CMK (cell line): ENCODE measurements at regions not wholly inside any gene's neighbourhood (a gene's known extent, or its start where the extent isn't known, plus 50 kb on each side); places are given as distances from the start of the nearest gene placed in this dataset.
"Not testable (repeated sequence)": the region's sequence is repeated elsewhere in the genome, so short reads cannot be mapped to it uniquely, and the experiment has no call there.

Experiments used
- DNase-seq: peaks from one replicate; pipeline ENCODE4 v3.0.0-alpha.2; 2010; ENCODE audit warnings: low read depth

DNA sequence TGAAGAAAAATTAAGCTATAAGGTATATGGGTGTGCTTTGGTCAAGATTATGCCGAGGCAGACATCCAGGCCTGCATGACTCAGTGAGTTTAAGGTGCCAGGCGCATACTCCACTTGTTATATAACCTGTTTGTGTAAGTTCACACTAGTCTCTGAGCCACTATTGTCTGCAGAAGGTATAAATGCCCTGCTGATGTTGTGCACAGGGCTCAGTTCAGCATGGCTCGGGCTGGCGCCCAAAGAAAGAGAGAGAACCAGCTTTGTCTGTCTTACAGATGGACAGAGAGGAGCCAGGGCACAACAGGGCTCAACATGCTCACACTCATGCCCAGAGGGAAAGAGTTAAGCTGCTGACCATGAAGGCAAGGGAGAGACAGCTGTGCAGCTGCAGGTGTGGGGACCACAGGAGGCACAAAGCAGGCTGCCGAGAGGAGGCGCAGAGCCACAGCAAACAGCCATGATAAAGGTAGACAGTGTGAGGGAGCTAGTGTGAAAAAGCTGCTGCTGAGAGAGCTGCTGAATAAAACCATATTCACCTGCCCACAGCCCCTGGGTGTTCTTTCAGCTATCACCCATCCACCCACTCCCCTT is 1587.6 kb upstream of the C9orf72 start:
- no peak for DNase-seq

DNA sequence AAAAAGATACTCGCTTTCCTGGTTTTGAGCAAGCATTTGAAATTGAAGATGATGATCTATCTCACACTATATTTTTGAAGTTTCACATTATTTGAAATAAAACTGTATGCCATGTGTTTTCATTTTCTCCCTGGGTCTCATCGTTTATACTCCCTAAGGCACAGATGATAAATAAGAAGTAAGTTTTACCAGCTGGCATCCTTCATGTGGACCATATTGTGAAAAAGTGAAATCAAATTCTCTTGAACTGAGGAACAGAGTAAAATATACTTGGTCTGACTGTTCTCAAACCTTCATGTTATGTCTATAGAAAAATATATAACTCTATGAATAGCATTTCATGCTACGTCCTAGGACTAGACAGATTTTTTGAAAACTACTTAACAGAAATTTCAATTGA is 1600.9 kb upstream of the C9orf72 start:
- DNase-seq, result no peak

DNA sequence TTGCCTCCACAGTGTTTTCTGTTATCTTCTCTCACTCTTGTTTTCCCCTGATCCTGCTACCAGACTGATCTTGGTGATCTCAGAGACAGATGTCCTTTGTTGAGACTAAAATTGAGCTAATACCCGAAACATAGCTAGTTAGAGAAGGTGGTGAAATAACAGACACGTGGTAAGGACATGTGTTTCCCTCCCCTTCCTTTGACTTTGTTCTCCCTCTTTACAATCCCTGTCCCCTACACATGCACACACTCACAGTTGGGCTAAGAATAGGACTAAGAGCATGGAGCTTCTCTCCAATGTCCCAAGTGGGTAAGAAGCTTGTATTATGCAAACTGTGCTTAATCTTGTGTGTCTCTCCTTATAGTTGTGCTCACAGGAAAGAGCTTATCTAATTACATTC is 1603.0 kb upstream of the C9orf72 start:
- DNase-seq, result no peak

DNA sequence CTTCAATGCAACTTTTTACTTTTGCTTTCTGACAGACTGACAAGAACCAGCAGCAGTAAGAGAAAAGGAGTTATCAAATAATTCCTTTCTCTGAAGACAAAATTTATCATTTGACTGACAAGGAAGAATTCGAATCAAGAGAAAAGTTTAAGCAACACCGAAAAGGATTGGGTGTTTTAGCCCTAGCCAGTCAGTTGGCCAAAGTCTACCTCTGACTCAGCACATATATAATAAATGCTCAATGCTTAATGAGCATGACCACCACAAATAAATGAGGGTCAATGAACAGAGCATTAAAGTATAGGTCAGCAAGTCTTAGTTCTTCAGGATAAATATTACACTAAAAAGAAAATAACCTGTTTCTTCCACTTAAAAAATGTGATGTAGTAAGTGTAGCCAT is 1603.5 kb upstream of the C9orf72 start:
- no peak for DNase-seq

GRCh38 chr9:29183971-29184370 is 1610.7 kb upstream of the C9orf72 start:
- no peak for DNase-seq

- DNase-seq, result not testable (repeated sequence)
These were observed 1615.5 kb upstream of the C9orf72 start for GRCh38 chr9:29188771-29189170.

- DNase-seq, result not testable (repeated sequence)
These were observed 1615.9 kb upstream of the C9orf72 start for GRCh38 chr9:29189221-29189620.

GRCh38 chr9:29198861-29199260 is 1625.6 kb upstream of the C9orf72 start:
- no peak for DNase-seq

GRCh38 chr9:29199975-29200374 is 1626.7 kb upstream of the C9orf72 start:
- no peak for DNase-seq

GRCh38 chr9:29200650-29201049 is 1627.4 kb upstream of the C9orf72 start:
- DNase-seq, result no peak

DNA sequence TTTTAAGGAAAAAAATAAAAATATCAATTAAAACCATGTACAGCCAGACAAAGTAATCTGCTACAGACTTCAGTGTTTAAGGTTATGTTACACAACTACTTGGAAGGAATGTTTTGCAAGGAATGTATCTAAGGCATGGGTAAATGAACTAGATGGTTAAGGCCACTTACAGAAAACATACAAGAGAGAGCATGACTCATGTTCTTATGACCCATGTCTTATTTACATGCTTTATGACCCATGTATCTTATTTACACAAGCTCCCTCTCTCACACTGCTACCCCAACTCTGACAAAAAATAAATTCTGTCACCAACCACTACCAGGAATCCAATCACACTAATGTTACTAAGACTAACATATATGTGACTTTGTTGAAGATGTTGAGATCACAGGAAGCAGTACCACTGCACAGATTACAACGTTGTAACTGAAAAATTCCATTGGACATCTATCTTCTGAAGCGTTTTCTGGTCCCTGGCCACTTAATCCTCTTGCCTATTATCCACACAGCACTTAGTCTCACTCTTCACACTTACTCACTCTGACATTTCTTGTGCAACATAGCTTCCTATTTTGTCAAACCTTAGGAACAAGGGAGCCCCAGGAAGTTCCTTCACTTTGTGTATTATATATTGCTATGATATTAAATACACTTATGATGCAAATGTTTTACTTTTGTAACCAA is 1630.1 kb upstream of the C9orf72 start:
- DNase-seq, result no peak

DNA sequence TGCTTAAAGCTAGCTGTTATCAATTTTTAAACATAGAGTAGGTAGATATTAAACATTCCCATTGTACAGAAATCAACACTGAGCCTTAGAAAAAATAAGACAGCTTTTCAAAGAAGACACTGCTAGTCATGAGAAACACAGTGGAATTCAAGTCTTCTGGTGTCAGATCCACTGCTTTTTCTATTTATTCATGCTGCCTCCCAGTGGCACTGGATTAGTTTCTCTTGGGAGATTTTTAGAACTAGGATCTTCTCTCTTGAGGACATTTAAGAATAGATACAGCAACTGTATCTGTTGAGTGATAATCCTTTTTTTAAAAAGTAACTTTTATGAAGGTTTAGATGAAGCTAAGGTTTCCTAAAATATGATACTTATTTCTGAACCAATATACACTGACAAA is 1635.4 kb upstream of the C9orf72 start:
- DNase-seq, result no peak

DNA sequence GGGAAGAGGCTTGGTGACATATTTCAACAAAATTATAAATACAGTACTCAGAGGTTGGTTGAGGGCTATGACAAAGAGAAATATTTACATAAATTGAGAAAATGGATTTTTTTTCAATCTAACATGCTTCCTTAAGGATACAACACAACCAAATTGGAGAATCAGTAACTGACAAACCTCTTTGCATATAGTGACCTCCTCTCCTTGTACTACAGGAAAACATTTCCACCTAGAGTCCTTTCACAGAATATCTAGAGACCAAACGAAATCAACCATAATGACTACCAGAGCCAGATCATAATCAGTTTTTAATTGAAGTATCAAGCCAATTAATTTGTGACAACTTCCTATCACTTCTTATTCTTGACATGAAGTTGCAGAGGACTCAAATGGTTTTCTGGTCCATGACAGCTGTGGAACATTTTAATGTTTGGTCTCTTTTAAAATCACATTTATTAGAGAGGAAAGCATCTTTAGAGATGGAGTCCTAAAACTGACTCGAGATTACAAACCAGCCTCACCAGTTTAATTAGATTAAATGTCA is 1636.5 kb upstream of the C9orf72 start:
- DNase-seq, result no peak

- no peak for DNase-seq
These were observed 1637.8 kb upstream of the C9orf72 start for GRCh38 chr9:29211003-29211579.

DNA sequence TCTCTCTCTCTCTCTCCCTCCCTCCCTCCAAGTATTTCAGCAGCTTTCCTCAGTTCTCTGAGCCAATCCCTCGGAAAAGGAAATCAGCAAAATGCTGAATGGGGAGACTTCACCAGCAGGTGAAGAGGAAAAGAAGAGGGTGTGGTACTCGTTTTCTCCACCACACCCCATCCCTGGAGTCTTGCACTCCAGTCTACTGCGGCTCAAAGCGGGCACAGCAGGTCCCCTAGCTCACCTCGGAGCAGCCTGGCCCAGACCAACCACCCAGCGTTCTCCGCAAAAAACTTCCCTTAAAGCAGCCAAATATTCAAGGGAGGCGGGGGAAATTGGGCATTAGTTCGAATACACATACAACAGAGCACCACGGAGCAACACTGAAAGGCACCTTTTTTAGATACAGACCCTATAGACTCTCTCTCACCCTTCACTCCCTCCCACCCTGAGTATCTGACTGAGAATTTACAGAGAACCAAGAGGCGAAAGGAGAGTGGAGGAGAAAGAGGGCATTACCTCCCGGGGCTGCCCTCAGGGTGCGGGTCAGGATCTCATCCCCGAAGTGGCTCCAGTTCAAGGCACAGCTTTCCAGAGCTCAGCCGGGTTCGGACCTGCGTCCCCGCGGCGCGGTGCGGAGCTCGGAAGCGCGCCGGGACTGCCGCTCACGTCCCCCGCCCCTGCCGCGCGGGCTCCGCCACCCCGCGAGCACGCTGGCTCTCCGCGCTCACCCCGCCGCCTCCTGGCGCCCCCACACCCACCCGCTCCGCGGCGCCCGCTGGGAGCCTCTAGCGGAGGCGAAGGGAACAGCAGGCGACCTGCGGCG is 1638.5 kb upstream of the C9orf72 start:
- no peak for DNase-seq

- DNase-seq, result no peak
These were observed 1639.4 kb upstream of the C9orf72 start for GRCh38 chr9:29212397-29213387.

DNA sequence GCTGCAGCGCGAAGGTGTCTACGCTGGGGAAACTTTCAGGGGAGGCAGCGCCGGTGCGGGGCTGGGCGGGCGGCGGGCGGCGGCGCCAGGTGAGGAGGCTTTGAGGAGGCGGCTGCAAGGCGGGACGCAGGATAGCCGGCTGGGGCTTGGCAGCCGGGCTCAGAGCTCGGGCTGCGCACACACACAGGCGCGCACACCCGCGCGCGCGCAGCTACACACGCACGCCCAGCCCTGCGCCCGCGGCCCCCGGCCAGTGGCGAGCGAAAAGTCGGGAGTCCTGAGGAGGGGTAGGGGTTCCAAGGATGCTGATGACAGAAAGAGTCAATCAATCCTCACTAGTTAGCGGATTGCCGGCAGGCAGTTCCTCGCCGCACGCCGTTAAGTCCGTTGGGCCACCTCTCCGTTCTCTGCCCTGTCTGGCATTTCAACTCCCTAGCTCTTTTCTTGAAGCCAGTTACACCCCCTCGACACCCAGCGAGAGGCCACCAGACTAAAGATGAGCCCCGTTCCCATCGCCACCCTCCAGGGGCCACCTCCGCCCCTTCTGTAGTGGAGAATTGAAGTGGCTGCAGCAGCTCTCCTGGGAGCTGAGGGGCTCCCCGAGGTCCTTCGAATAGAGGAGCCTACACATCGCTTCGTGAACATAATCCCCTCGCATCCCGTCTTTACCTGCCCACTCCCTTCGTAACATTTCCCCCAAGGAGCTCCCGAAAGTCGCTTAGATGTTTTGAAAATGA is 1640.3 kb upstream of the C9orf72 start, which contains the start of gene LINGO2:
TSS of gene LINGO2 (minus strand) at position 185 of the 737 bp plus-strand sequence.
- no peak for DNase-seq

GRCh38 chr9:29214154-29214689 is 1640.9 kb upstream of the C9orf72 start:
- DNase-seq, result no peak

GRCh38 chr9:29214690-29215253 is 1641.5 kb upstream of the C9orf72 start:
- no peak for DNase-seq

GRCh38 chr9:29217966-29218365 is 1644.7 kb upstream of the C9orf72 start:
- DNase-seq, result no peak
